ENCODE measurements at regions not wholly inside any gene's neighbourhood (a gene's known extent, or its start where the extent isn't known, plus 50 kb on each side); places are given as distances from the start of the nearest gene placed in this dataset.

GRCh38 chr20:48176139-48176538, 390.9 kb upstream of the SULF2 start:
- H3K27ac ChIP-seq (ENCODE audit: low read length) = no peak overlapping the region
- no peaks in the 10 kb centered on the region for H3K27me3 ChIP-seq (ENCODE audit: low read depth, low read length)
- no peaks in the 10 kb centered on the region for H3K4me1 ChIP-seq (ENCODE audit: control insufficient read depth in 1 of 2, insufficient read depth in 2 of 2, low read length in 2 of 2)
- no peak overlapping the region for H3K4me3 ChIP-seq (ENCODE audit: low read depth in 1 of 2, low read length in 2 of 2)
- no peaks in the 10 kb centered on the region for H3K36me3 ChIP-seq (ENCODE audit: control insufficient read depth in 1 of 2, insufficient read depth in 2 of 2, low read length in 2 of 2)
- H3K9me3 ChIP-seq (ENCODE audit: control insufficient read depth in 1 of 2, low read length in 2 of 2) = peaks cover 4 to 10% of the 10 kb centered on the region in 2 donors

DNA sequence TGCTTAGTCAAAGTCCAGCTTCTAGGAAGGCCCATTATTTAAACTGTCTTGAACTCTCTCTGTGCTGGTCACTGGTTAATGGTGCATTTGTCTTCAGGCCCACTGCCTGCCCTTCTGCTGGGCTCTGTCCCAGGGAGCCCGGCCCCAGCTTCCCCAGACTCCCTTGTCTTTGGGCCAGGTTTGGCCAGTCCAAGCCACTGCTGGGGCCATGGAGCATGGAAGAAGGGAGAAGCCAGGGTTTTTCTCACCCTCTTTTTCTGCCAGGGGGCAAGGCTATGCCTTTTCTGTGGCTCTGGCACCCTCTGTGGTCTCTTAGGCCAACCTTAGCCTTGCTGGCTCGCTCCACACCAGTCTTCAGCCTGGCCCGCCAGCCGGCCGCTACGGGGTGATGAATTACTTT, 390.0 kb upstream of the SULF2 start:
- Histone ChIP-seq H3K4me1 (ENCODE audit: control insufficient read depth in 1 of 2, insufficient read depth in 2 of 2, low read length in 2 of 2) (no peaks in the 10 kb centered on the region), H3K27ac (ENCODE audit: low read length) (no peak overlapping the region), H3K27me3 (ENCODE audit: low read depth, low read length) (no peaks in the 10 kb centered on the region), H3K4me3 (ENCODE audit: low read depth in 1 of 2, low read length in 2 of 2) (no peak overlapping the region), H3K9me3 (ENCODE audit: control insufficient read depth in 1 of 2, low read length in 2 of 2) (peaks cover 4 to 10% of the 10 kb centered on the region in 2 donors), H3K36me3 (ENCODE audit: control insufficient read depth in 1 of 2, insufficient read depth in 2 of 2, low read length in 2 of 2) (no peaks in the 10 kb centered on the region)

GRCh38 chr20:48172357-48172702, 387.0 kb upstream of the SULF2 start:
- H3K9me3 ChIP-seq (ENCODE audit: control insufficient read depth in 1 of 2, low read length in 2 of 2) = peaks cover 4 to 10% of the 10 kb centered on the region in 2 donors
- H3K27ac ChIP-seq (ENCODE audit: low read length) = no peak overlapping the region
- H3K36me3 ChIP-seq (ENCODE audit: control insufficient read depth in 1 of 2, insufficient read depth in 2 of 2, low read length in 2 of 2) = no peaks in the 10 kb centered on the region
- no peak overlapping the region for H3K4me3 ChIP-seq (ENCODE audit: low read depth in 1 of 2, low read length in 2 of 2)
- no peaks in the 10 kb centered on the region for H3K27me3 ChIP-seq (ENCODE audit: low read depth, low read length)
- no peaks in the 10 kb centered on the region for H3K4me1 ChIP-seq (ENCODE audit: control insufficient read depth in 1 of 2, insufficient read depth in 2 of 2, low read length in 2 of 2)

DNA sequence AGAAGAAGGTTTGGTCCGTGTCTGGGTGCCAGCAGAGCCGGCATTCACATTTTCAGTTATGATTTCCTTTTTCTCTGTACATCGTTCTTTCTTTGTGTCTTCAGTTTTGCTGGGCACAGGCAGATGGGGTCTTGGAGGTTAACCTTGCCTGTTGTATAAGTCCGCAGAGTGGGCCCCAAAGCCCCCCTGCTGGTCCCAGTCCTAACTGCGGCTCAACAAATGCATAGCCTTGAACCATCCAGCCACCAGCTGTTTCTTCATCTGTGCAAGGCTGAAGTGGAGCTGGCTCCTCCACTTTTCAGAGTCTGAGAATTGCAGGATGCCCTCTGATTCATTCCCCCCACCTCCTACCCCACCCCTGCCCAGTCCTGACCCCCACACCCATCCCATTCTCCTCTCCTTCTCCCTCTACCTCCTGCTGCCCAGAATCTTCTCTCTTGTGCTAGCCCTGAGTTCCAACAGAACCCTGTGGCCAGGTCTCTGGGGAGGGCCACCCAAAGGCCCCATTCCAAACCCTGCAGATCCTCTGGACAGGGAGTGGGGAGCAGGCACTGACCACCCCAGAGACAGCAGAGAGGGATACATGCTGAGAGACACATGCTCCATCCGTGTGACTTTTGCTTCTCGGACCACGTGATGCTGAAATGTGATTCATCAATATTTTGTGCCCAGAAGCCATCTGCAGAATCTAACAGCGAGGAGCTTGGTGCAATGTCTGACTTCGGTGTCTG, 386.5 kb upstream of the SULF2 start:
- no peak overlapping the region for H3K27ac ChIP-seq (ENCODE audit: low read length)
- H3K9me3 ChIP-seq (ENCODE audit: control insufficient read depth in 1 of 2, low read length in 2 of 2) = peaks cover 4 to 10% of the 10 kb centered on the region in 2 donors
- no peaks in the 10 kb centered on the region for H3K4me1 ChIP-seq (ENCODE audit: control insufficient read depth in 1 of 2, insufficient read depth in 2 of 2, low read length in 2 of 2)
- H3K4me3 ChIP-seq (ENCODE audit: low read depth in 1 of 2, low read length in 2 of 2) = no peak overlapping the region
- no peaks in the 10 kb centered on the region for H3K27me3 ChIP-seq (ENCODE audit: low read depth, low read length)
- no peaks in the 10 kb centered on the region for H3K36me3 ChIP-seq (ENCODE audit: control insufficient read depth in 1 of 2, insufficient read depth in 2 of 2, low read length in 2 of 2)

DNA sequence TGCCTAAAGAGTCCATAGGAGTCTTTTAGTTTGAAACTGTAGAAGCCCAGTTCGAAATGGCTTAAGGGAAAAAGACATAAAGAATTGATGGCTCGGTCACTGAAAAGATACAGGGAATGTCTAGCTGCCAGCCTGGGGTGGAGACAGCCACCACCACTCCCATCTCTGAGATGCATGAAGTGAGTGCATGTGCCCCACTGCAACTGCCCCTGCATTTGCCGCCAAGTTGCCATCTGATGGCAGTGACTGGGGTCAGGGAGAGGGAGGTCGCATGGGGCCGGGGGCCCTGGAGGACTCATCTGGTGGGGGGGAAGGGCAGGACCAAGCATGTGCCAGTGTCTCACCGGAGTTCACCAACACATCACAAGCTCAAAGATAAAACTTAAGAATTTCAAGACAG, 385.8 kb upstream of the SULF2 start:
- H3K4me3 ChIP-seq (ENCODE audit: low read depth in 1 of 2, low read length in 2 of 2) = no peak overlapping the region
- H3K27me3 ChIP-seq (ENCODE audit: low read depth, low read length) = no peaks in the 10 kb centered on the region
- H3K27ac ChIP-seq (ENCODE audit: low read length) = no peak overlapping the region
- no peaks in the 10 kb centered on the region for H3K4me1 ChIP-seq (ENCODE audit: control insufficient read depth in 1 of 2, insufficient read depth in 2 of 2, low read length in 2 of 2)
- peaks cover 4 to 10% of the 10 kb centered on the region in 2 donors for H3K9me3 ChIP-seq (ENCODE audit: control insufficient read depth in 1 of 2, low read length in 2 of 2)
- H3K36me3 ChIP-seq (ENCODE audit: control insufficient read depth in 1 of 2, insufficient read depth in 2 of 2, low read length in 2 of 2) = no peaks in the 10 kb centered on the region

- H3K36me3 ChIP-seq (ENCODE audit: control insufficient read depth in 1 of 2, insufficient read depth in 2 of 2, low read length in 2 of 2) = no peaks in the 10 kb centered on the region
- no peak overlapping the region for H3K27ac ChIP-seq (ENCODE audit: low read length)
- H3K4me3 ChIP-seq (ENCODE audit: low read depth in 1 of 2, low read length in 2 of 2) = no peak overlapping the region
- no peaks in the 10 kb centered on the region for H3K4me1 ChIP-seq (ENCODE audit: control insufficient read depth in 1 of 2, insufficient read depth in 2 of 2, low read length in 2 of 2)
- no peaks in the 10 kb centered on the region for H3K27me3 ChIP-seq (ENCODE audit: low read depth, low read length)
- H3K9me3 ChIP-seq (ENCODE audit: control insufficient read depth in 1 of 2, low read length in 2 of 2) = peaks cover 4 to 10% of the 10 kb centered on the region in 2 donors
These were observed 385.3 kb upstream of the SULF2 start for GRCh38 chr20:48170625-48171024.

DNA sequence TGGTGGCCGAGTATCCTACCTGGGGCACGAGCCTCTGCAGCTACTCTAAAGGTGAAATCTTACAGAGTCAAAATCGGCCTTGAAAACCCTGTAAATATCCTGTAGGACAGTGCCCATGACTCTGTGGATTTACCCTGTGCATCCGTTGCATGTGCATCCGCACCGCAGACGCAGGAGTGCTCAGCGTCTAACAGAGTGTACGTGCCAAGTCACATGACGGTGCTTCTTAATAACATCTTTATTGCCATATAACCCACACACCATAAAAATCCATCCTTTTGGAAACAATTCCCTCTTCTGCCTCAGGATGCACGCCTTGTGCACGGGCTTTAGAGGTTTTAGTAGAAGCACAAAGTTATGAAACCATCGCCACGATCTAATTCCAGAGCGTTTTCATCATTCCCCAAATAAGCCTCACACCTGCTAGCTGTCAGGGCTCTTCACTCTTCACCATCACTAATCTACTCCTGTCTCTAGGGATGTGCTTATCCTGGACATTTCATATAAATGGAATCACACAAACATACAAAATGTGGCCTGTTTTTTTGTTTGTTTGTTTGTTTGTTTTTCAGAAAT, 384.5 kb upstream of the SULF2 start:
- H3K9me3 ChIP-seq (ENCODE audit: control insufficient read depth in 1 of 2, low read length in 2 of 2) = peaks cover 4 to 10% of the 10 kb centered on the region in 2 donors
- no peaks in the 10 kb centered on the region for H3K27me3 ChIP-seq (ENCODE audit: low read depth, low read length)
- no peak overlapping the region for H3K4me3 ChIP-seq (ENCODE audit: low read depth in 1 of 2, low read length in 2 of 2)
- H3K4me1 ChIP-seq (ENCODE audit: control insufficient read depth in 1 of 2, insufficient read depth in 2 of 2, low read length in 2 of 2) = no peaks in the 10 kb centered on the region
- no peaks in the 10 kb centered on the region for H3K36me3 ChIP-seq (ENCODE audit: control insufficient read depth in 1 of 2, insufficient read depth in 2 of 2, low read length in 2 of 2)
- H3K27ac ChIP-seq (ENCODE audit: low read length) = no peak overlapping the region

- Histone ChIP-seq H3K36me3 (ENCODE audit: control insufficient read depth in 1 of 2, insufficient read depth in 2 of 2, low read length in 2 of 2) (no peaks in the 10 kb centered on the region), H3K27me3 (ENCODE audit: low read depth, low read length) (no peaks in the 10 kb centered on the region)
These were observed 381.0 kb upstream of the SULF2 start for GRCh38 chr20:48166082-48166835.

DNA sequence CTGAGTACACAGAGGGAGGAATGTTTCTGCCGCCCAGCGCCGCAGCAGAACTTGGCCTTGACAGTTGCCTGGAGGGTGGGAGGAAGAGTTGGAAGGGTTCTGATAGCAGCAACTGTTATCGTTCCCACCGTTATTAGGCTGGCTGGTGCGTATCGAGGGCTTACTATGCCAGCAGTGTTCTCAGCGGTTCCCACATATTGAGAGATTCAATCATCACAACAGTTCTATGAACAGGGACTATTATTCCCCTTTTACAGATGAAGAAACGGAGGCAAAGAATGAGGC, 380.1 kb upstream of the SULF2 start:
- H3K27me3 ChIP-seq (ENCODE audit: low read depth, low read length) = no peaks in the 10 kb centered on the region

More at GRCh38 chr20:48166082-48166835, 381.0 kb upstream of the SULF2 start:
- no peaks in the 10 kb centered on the region for H3K4me1 ChIP-seq (ENCODE audit: control insufficient read depth in 1 of 2, insufficient read depth in 2 of 2, low read length in 2 of 2)
- no peak overlapping the region for H3K27ac ChIP-seq (ENCODE audit: low read length)
- H3K4me3 ChIP-seq (ENCODE audit: low read depth in 1 of 2, low read length in 2 of 2) = no peak overlapping the region
- no peaks in the 10 kb centered on the region for H3K9me3 ChIP-seq (ENCODE audit: control insufficient read depth in 1 of 2, low read length in 2 of 2)

DNA sequence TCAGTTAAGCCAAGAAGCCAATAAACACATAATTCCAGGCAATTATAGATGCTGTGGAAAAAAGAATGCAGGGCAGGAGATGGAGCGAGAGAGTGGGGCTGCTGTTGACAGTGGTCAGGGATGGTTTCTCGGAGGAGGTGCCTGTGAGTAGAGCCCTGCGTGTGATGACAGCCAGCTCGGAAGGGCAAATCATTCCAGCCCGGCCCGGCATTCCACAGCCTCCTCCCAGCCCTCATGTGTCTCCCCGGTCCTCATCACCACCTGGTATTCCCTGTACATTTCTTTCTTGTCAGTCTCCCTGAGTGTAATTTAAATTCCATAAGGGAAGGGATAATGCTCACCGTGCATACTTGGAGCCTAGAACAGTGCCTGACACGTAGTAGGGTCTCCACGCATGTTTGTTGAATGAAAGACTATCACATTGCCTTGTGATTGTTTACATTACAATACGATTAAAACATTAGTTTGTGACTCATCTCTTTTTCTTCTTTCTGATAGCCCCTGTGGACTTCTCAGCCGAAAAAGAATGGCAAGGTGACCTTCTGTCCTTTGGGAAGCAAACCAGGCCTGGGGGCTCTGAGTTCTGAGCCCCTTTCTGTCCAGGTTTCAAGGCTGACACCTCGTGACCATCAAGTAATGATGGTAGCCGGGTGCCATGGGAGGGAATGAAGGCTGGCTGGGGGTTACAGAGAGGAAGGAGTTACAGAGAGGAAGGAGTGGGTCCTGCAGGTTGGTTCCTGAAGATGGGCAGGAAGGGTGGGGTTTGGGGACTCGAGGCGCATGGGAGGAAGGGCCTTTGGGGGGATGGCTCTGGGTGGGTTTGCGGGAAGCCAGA, 379.5 kb upstream of the SULF2 start:
- Histone ChIP-seq H3K4me3 (ENCODE audit: low read depth in 1 of 2, low read length in 2 of 2) (no peak overlapping the region), H3K4me1 (ENCODE audit: control insufficient read depth in 1 of 2, insufficient read depth in 2 of 2, low read length in 2 of 2) (no peaks in the 10 kb centered on the region), H3K36me3 (ENCODE audit: control insufficient read depth in 1 of 2, insufficient read depth in 2 of 2, low read length in 2 of 2) (no peaks in the 10 kb centered on the region), H3K9me3 (ENCODE audit: control insufficient read depth in 1 of 2, low read length in 2 of 2) (no peaks in the 10 kb centered on the region), H3K27me3 (ENCODE audit: low read depth, low read length) (no peaks in the 10 kb centered on the region), H3K27ac (ENCODE audit: low read length) (no peak overlapping the region)

More for the DNA sequence above, 380.1 kb upstream of the SULF2 start:
- Histone ChIP-seq H3K36me3 (ENCODE audit: control insufficient read depth in 1 of 2, insufficient read depth in 2 of 2, low read length in 2 of 2) (no peaks in the 10 kb centered on the region), H3K27ac (ENCODE audit: low read length) (no peak overlapping the region), H3K4me1 (ENCODE audit: control insufficient read depth in 1 of 2, insufficient read depth in 2 of 2, low read length in 2 of 2) (no peaks in the 10 kb centered on the region), H3K4me3 (ENCODE audit: low read depth in 1 of 2, low read length in 2 of 2) (no peak overlapping the region), H3K9me3 (ENCODE audit: control insufficient read depth in 1 of 2, low read length in 2 of 2) (no peaks in the 10 kb centered on the region)

- Histone ChIP-seq H3K9me3 (ENCODE audit: control insufficient read depth in 1 of 2, low read length in 2 of 2) (no peaks in the 10 kb centered on the region), H3K4me1 (ENCODE audit: control insufficient read depth in 1 of 2, insufficient read depth in 2 of 2, low read length in 2 of 2) (no peaks in the 10 kb centered on the region), H3K27me3 (ENCODE audit: low read depth, low read length) (no peaks in the 10 kb centered on the region), H3K36me3 (ENCODE audit: control insufficient read depth in 1 of 2, insufficient read depth in 2 of 2, low read length in 2 of 2) (no peaks in the 10 kb centered on the region), H3K27ac (ENCODE audit: low read length) (no peak overlapping the region), H3K4me3 (ENCODE audit: low read depth in 1 of 2, low read length in 2 of 2) (no peak overlapping the region)
These were observed 378.8 kb upstream of the SULF2 start for GRCh38 chr20:48164034-48164433.

All from muscle layer of duodenum (tissue), 2 donors.